ENCODE measurements at regions not wholly inside any gene's neighbourhood (a gene's known extent, or its start where the extent isn't known, plus 50 kb on each side); places are given as distances from the start of the nearest gene placed in this dataset.

- no peak overlapping the region for H3K9ac ChIP-seq (replicated peaks; ENCODE audit: extremely low read depth, insufficient read depth, low read length)
- dilution Hi-C loops (cut with MboI; ENCODE audit: extremely low pct_ligation_motif_present, low sequenced_read_pairs): no loop called here
- CTCF ChIA-PET: interaction anchor here (0.5 kb wide), 1 partner anchor 11 kb away, joined by 3 read pairs; no protein-coding TSS in a partner anchor
- FAIRE-seq (no peak), DNase-seq (ENCODE audit: low read depth, low spot score) (no peak)
- no peak overlapping the region for H3K4me2 ChIP-seq (ENCODE audit: insufficient read depth, low read length)
- H3K9me1 ChIP-seq (replicated peaks; ENCODE audit: control insufficient read depth, extremely low read depth, insufficient read depth, low read length): no peaks in the 10 kb centered on the region
- H3K27me3 ChIP-seq (ENCODE audit: control insufficient read depth in 2 of 2, insufficient read depth in 2 of 2, low read length in 2 of 2): no peaks in the 10 kb centered on the region
- H3K4me1 ChIP-seq (ENCODE audit: control insufficient read depth, extremely low read depth, insufficient read depth, low read length): no peaks in the 10 kb centered on the region
- BruUV-seq (replicated peaks): no TSS peak
- intact Hi-C loops (cut with micrococcal nuclease): no loop called here
- no peaks in the 10 kb centered on the region for H3K79me2 ChIP-seq (ENCODE audit: control insufficient read depth, insufficient read depth, low read length)
- no peak overlapping the region for H2AFZ ChIP-seq (ENCODE audit: low read depth, low read length)
- H3K27ac ChIP-seq (ENCODE audit: insufficient read depth, low read depth, low read length): no peak overlapping the region
- no peaks in the 10 kb centered on the region for H3K9me3 ChIP-seq (replicated peaks; ENCODE audit: control insufficient read depth, insufficient read depth, low read length)
- no peak overlapping the region for H3K4me3 ChIP-seq (replicated peaks in 1 of 3; ENCODE audit: insufficient read depth in 1 of 3, low read depth in 1 of 3, low read length in 3 of 3)
- no peak for TF ChIP-seq MAX (IDR thresholded peaks at IDR 0.05; ENCODE audit: insufficient read depth, insufficient read length)
- TF ChIP-seq MYC (IDR thresholded peaks at IDR 0.05; ENCODE audit: low read depth, low read length): no peak
- no peak for TF ChIP-seq EZH2 (IDR thresholded peaks at IDR 0.05; ENCODE audit: borderline replicate concordance, low read depth, low read length, severe bottlenecking)
- no peak for TF ChIP-seq JUN (IDR thresholded peaks at IDR 0.05; ENCODE audit: borderline replicate concordance, insufficient read depth, insufficient read length, low read depth)
- TF ChIP-seq POLR2A (IDR thresholded peaks at IDR 0.05; ENCODE audit: low read depth, low read length): no peak
- no peak for TF ChIP-seq FOS (IDR thresholded peaks at IDR 0.05; ENCODE audit: borderline replicate concordance, insufficient read depth, low read length)
- no peak for TF ChIP-seq CTCF (IDR thresholded peaks at IDR 0.05; ENCODE audit: extremely low read depth in 1 of 2, insufficient read depth in 1 of 2, low read depth in 1 of 2, low read length in 2 of 2)
- TF ChIP-seq GATA2 (IDR thresholded peaks at IDR 0.05; ENCODE audit: insufficient read depth, insufficient read length, low read depth, low read length): no peak
- TF ChIP-seq POLR2AphosphoS5 (IDR thresholded peaks at IDR 0.05; ENCODE audit: insufficient read depth, low read depth, low read length): no peak
- H4K20me1 ChIP-seq (replicated peaks; ENCODE audit: control insufficient read depth, extremely low read depth, insufficient read depth, low read length): no peaks in the 10 kb centered on the region
- no peaks in the 10 kb centered on the region for H3K36me3 ChIP-seq (ENCODE audit: control insufficient read depth in 2 of 2, extremely low read depth in 1 of 2, insufficient read depth in 2 of 2, low read length in 2 of 2)
- POLR2A ChIA-PET: no interaction called here
Observed at GRCh38 chr15:29638781-29639180, 183.5 kb downstream of the TJP1 start.
